ENCODE measurements at regions not wholly inside any gene's neighbourhood (a gene's known extent, or its start where the extent isn't known, plus 50 kb on each side); places are given as distances from the start of the nearest gene placed in this dataset.
A peak's percentile ranks its signal among the peaks of the same experiment; 100 is the strongest.

- CTCF ChIA-PET, result interaction anchor here (0.8 to 1.0 kb wide), 3 partner anchors 40 to 138 kb away, joined by 3 to 4 read pairs (median 3); no protein-coding TSS in a partner anchor
- Mint-ChIP-seq H3K27ac (ENCODE audit: unreplicated experiment) (no peak overlapping the region), H3K36me3 (ENCODE audit: insufficient read depth, unreplicated experiment) (no peaks in the 10 kb centered on the region), H3K4me3 (ENCODE audit: low read depth, unreplicated experiment) (no peak overlapping the region), H3K9me3 (ENCODE audit: low read depth, unreplicated experiment) (no peaks in the 10 kb centered on the region), H3K4me1 (ENCODE audit: low read depth, unreplicated experiment) (peaks cover 4% of the 10 kb centered on the region), H3K27me3 (ENCODE audit: unreplicated experiment) (no peaks in the 10 kb centered on the region)
- TF ChIP-seq CTCF (IDR thresholded peaks at IDR 0.05; ENCODE audit: unreplicated experiment), result no peak
- no TSS peak for BruUV-seq (replicated peaks)
- peak; percentile 67 for DNase-seq
- intact Hi-C loops (cut with micrococcal nuclease; ENCODE audit: unreplicated experiment), result loop anchor here (5.0 kb wide), 1 partner anchor 263 kb away; no protein-coding TSS in a partner anchor
Measured at GRCh38 chr13:40069173-40070044, 413.9 kb downstream of the COG6 start.

GRCh38 chr13:40070357-40070756 lies 414.9 kb downstream of the COG6 start:
- Mint-ChIP-seq H3K36me3 (ENCODE audit: insufficient read depth, unreplicated experiment) (no peaks in the 10 kb centered on the region), H3K4me3 (ENCODE audit: low read depth, unreplicated experiment) (no peak overlapping the region), H3K9me3 (ENCODE audit: low read depth, unreplicated experiment) (no peaks in the 10 kb centered on the region), H3K27me3 (ENCODE audit: unreplicated experiment) (no peaks in the 10 kb centered on the region), H3K4me1 (ENCODE audit: low read depth, unreplicated experiment) (no peaks in the 10 kb centered on the region), H3K27ac (ENCODE audit: unreplicated experiment) (no peak overlapping the region)
- no peak for DNase-seq
- intact Hi-C loops (cut with micrococcal nuclease; ENCODE audit: unreplicated experiment), result no loop called here
- BruUV-seq (replicated peaks), result no TSS peak
- CTCF ChIA-PET, result no interaction called here
- no peak for TF ChIP-seq CTCF (IDR thresholded peaks at IDR 0.05; ENCODE audit: unreplicated experiment)

- intact Hi-C loops (cut with micrococcal nuclease; ENCODE audit: unreplicated experiment), result no loop called here
- H3K27ac Mint-ChIP-seq (ENCODE audit: unreplicated experiment), result no peak overlapping the region
- H3K4me3 Mint-ChIP-seq (ENCODE audit: low read depth, unreplicated experiment), result no peak overlapping the region
- H3K9me3 Mint-ChIP-seq (ENCODE audit: low read depth, unreplicated experiment), result no peaks in the 10 kb centered on the region
- no peak for DNase-seq
- CTCF ChIA-PET, result no interaction called here
- no peaks in the 10 kb centered on the region for H3K4me1 Mint-ChIP-seq (ENCODE audit: low read depth, unreplicated experiment)
- H3K36me3 Mint-ChIP-seq (ENCODE audit: insufficient read depth, unreplicated experiment), result no peaks in the 10 kb centered on the region
- no peaks in the 10 kb centered on the region for H3K27me3 Mint-ChIP-seq (ENCODE audit: unreplicated experiment)
- no TSS peak for BruUV-seq (replicated peaks)
- TF ChIP-seq CTCF (IDR thresholded peaks at IDR 0.05; ENCODE audit: unreplicated experiment), result no peak
Measured at GRCh38 chr13:40072663-40073120, 417.2 kb downstream of the COG6 start.

- Mint-ChIP-seq H3K4me3 (ENCODE audit: low read depth, unreplicated experiment) (no peak overlapping the region), H3K9me3 (ENCODE audit: low read depth, unreplicated experiment) (no peaks in the 10 kb centered on the region), H3K4me1 (ENCODE audit: low read depth, unreplicated experiment) (no peaks in the 10 kb centered on the region), H3K27ac (ENCODE audit: unreplicated experiment) (no peak overlapping the region), H3K27me3 (ENCODE audit: unreplicated experiment) (no peaks in the 10 kb centered on the region), H3K36me3 (ENCODE audit: insufficient read depth, unreplicated experiment) (no peaks in the 10 kb centered on the region)
- no peak for DNase-seq
- CTCF ChIA-PET, result no interaction called here
- intact Hi-C loops (cut with micrococcal nuclease; ENCODE audit: unreplicated experiment), result no loop called here
- BruUV-seq (replicated peaks), result no TSS peak
- no peak for TF ChIP-seq CTCF (IDR thresholded peaks at IDR 0.05; ENCODE audit: unreplicated experiment)
Measured at GRCh38 chr13:40074338-40074737, 418.9 kb downstream of the COG6 start.

Data from Calu3 (cell line).